Natural killer cell treated with Interleukin-12 subunit alpha and Interleukin-12 subunit beta and Interleukin-15 and Interleukin-18, amount 100 ng/mL, for 72 hours (primary cell): ENCODE measurements at regions not wholly inside any gene's neighbourhood (a gene's known extent, or its start where the extent isn't known, plus 50 kb on each side); places are given as distances from the start of the nearest gene placed in this dataset.

Source experiments
- ATAC-seq, 2 donors: fragments of 150-1000 bp; cut with Tn5 transposase in 1 of 2; sonication (Bioruptor Pico), chemical (Tn5 transposase) in 1 of 2; 2 replicates each; pipeline ENCODE4 v1.10.0; 2021
- DNase-seq: peaks from one replicate; pipeline ENCODE4 v3.0.0; 2022; ENCODE audit warnings: low spot score
- H3K27ac Mint-ChIP-seq, 2 donors: 1 replicate in 1 of 2; 2 replicates in 1 of 2; pipeline ENCODE4 v1.8.0; 2022; ENCODE audit warnings: mixed read lengths in 2 of 2, mild to moderate bottlenecking in 1 of 2, moderate library complexity in 1 of 2
- H3K27me3 Mint-ChIP-seq, 2 donors: 1 replicate in 1 of 2; 2 replicates in 1 of 2; pipeline ENCODE4 v1.8.0; 2022; ENCODE audit warnings: mixed read lengths in 2 of 2
- H3K36me3 Mint-ChIP-seq: one replicate; pipeline ENCODE4 v1.8.0; 2022; ENCODE audit warnings: mixed read lengths
- H3K4me1 Mint-ChIP-seq, 2 donors: 1 replicate in 1 of 2; 2 replicates in 1 of 2; pipeline ENCODE4 v1.8.0; 2022; ENCODE audit warnings: low read depth in 2 of 2, mixed read lengths in 2 of 2, mild to moderate bottlenecking in 1 of 2
- H3K4me3 Mint-ChIP-seq: one replicate; pipeline ENCODE4 v1.8.0; 2022; ENCODE audit warnings: mixed read lengths
- H3K9me3 Mint-ChIP-seq: 2 replicates; pipeline ENCODE4 v1.8.0; 2022; ENCODE audit warnings: mixed read lengths

DNA sequence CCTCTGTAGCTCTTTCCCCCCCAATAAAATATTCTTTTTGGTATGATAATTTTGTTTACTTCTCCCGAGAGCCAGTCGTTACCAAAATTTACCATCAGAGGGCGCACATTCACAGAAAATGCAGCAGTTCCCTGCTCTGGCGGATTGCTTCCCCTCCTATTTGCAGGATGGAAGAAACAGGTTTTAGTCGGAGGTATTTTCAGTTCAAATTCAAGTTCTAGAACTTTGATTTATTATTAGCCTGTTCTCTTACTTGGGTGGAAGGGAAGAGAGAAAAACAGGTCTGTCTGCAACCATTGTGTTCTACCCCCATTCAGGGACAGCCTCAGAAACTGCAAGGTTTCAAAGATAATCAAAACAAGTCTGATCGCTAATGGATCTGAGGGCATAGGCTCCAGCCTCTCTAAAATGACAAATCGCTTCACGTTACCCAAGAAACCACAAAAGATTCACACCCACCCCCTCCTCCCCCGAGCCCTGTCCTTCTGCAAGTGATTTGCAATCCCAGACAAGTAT lies 263.8 kb upstream of the RPS6KA3 start:
- no peak for DNase-seq
- H3K9me3 Mint-ChIP-seq, result no peaks in the 10 kb centered on the region
- H3K4me1 Mint-ChIP-seq, result peaks cover 6 to 15% of the 10 kb centered on the region in 2 donors
- no peaks in the 10 kb centered on the region for H3K36me3 Mint-ChIP-seq
- no peak for ATAC-seq
- peaks cover 32 to 33% of the 10 kb centered on the region in 2 donors for H3K27me3 Mint-ChIP-seq
- H3K27ac Mint-ChIP-seq, result no peak overlapping the region
- H3K4me3 Mint-ChIP-seq, result no peak overlapping the region

- Mint-ChIP-seq H3K4me3 (no peak overlapping the region), H3K27me3 (peaks cover 26 to 32% of the 10 kb centered on the region in 2 donors), H3K27ac (no peak overlapping the region), H3K4me1 (peaks cover 6 to 15% of the 10 kb centered on the region in 2 donors), H3K36me3 (no peaks in the 10 kb centered on the region), H3K9me3 (no peaks in the 10 kb centered on the region)
- ATAC-seq (no peak), DNase-seq (no peak)
Measured at GRCh38 chrX:20529711-20530110, 263.0 kb upstream of the RPS6KA3 start.

DNA sequence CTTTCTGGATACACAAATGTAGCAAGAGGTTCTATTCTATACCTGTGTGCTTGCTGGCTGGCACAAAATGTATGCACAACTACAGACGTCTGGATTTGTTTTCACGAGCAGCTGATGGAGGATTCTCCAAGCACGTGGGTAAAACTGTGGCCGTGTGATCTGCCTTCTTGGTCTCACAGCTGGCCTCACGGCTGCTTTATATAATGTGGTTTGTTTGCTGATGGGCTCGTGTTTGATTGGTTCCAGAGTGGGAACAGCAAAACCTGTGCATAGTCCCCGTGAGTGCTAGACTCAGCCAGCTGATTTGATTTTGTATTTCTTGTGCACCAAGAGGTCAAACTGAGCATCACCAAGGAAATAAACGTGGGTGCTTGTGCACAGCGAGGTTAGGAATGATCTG lies 262.6 kb upstream of the RPS6KA3 start:
- no peak overlapping the region for H3K4me3 Mint-ChIP-seq
- no peak overlapping the region for H3K27ac Mint-ChIP-seq
- ATAC-seq (no peak), DNase-seq (no peak)
- H3K27me3 Mint-ChIP-seq, result peaks cover 22 to 28% of the 10 kb centered on the region in 2 donors
- no peaks in the 10 kb centered on the region for H3K9me3 Mint-ChIP-seq
- H3K36me3 Mint-ChIP-seq, result peaks cover 2% of the 10 kb centered on the region
- H3K4me1 Mint-ChIP-seq, result peaks cover 8 to 17% of the 10 kb centered on the region in 2 donors

- DNase-seq, result no peak
Measured at GRCh38 chrX:20527558-20528011, 260.9 kb upstream of the RPS6KA3 start.

DNA sequence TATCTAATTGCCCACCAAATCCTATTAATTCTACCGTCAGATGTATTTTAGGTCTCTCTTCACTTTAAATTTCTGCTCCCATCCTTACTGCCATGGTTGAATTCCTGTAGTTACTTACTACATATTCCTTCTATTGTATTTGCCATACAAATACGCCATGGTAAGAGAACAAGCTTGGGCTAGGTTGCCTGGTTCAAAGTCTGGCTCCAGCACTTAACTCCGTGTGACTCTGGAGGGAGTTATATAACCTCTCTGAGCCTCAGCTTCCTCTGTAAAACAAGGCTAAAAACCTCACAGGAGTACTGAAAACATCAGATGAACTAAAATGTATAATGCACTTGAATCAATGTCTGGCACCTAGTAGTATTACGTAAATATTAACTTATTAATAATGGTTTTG lies 260.3 kb upstream of the RPS6KA3 start:
- Mint-ChIP-seq H3K4me1 (peaks cover 19 to 27% of the 10 kb centered on the region in 2 donors), H3K27me3 (peaks cover 12 to 15% of the 10 kb centered on the region in 2 donors), H3K36me3 (peaks cover 6% of the 10 kb centered on the region), H3K4me3 (no peak overlapping the region), H3K27ac (no peak overlapping the region), H3K9me3 (no peaks in the 10 kb centered on the region)
- DNase-seq (no peak), ATAC-seq (no peak)

More at GRCh38 chrX:20527558-20528011, 260.9 kb upstream of the RPS6KA3 start:
- Mint-ChIP-seq H3K9me3 (no peaks in the 10 kb centered on the region), H3K36me3 (peaks cover 6% of the 10 kb centered on the region), H3K27me3 (peaks cover 12 to 18% of the 10 kb centered on the region in 2 donors), H3K4me1 (peaks cover 19 to 27% of the 10 kb centered on the region in 2 donors), H3K27ac (peak overlapping the region in 1 of 2 donors; percentile 31), H3K4me3 (no peak overlapping the region)
- ATAC-seq, result peak in 1 of 2 donors; percentile 61

GRCh38 chrX:20523626-20524312 lies 257.1 kb upstream of the RPS6KA3 start:
- DNase-seq, result no peak
- H3K4me3 Mint-ChIP-seq, result peak overlapping the region; percentile 57
- peaks cover 29% of the 10 kb centered on the region in 2 donors for H3K4me1 Mint-ChIP-seq
- peak overlapping the region; percentile 82 to 85 for H3K27ac Mint-ChIP-seq
- H3K36me3 Mint-ChIP-seq, result peaks cover 11% of the 10 kb centered on the region
- peaks cover 4 to 7% of the 10 kb centered on the region in 2 donors for H3K27me3 Mint-ChIP-seq
- H3K9me3 Mint-ChIP-seq, result peaks cover 3% of the 10 kb centered on the region
- peak; percentile 72 to 82 for ATAC-seq

- no peak for DNase-seq
- Mint-ChIP-seq H3K4me3 (no peak overlapping the region), H3K27me3 (no peaks in the 10 kb centered on the region), H3K4me1 (peaks cover 33 to 40% of the 10 kb centered on the region in 2 donors), H3K27ac (no peak overlapping the region), H3K9me3 (peaks cover 3% of the 10 kb centered on the region), H3K36me3 (peaks cover 17% of the 10 kb centered on the region)
- no peak for ATAC-seq
Measured at GRCh38 chrX:20522420-20522819, 255.7 kb upstream of the RPS6KA3 start.

- ATAC-seq, result no peak
Measured at GRCh38 chrX:20521222-20521621, 254.5 kb upstream of the RPS6KA3 start.

GRCh38 chrX:20519826-20520225 lies 253.1 kb upstream of the RPS6KA3 start:
- Mint-ChIP-seq H3K9me3 (peaks cover 9% of the 10 kb centered on the region), H3K4me3 (peak overlapping the region; percentile 67), H3K4me1 (peaks cover 52 to 53% of the 10 kb centered on the region in 2 donors), H3K36me3 (peaks cover 22% of the 10 kb centered on the region), H3K27me3 (no peaks in the 10 kb centered on the region), H3K27ac (peak overlapping the region; percentile 89 to 96)
- DNase-seq (no peak), ATAC-seq (no peak)

More at GRCh38 chrX:20521222-20521621, 254.5 kb upstream of the RPS6KA3 start:
- H3K27ac Mint-ChIP-seq, result peak overlapping the region in 1 of 2 donors; percentile 48
- DNase-seq, result no peak
- no peaks in the 10 kb centered on the region for H3K27me3 Mint-ChIP-seq
- peaks cover 40 to 41% of the 10 kb centered on the region in 2 donors for H3K4me1 Mint-ChIP-seq
- peaks cover 6% of the 10 kb centered on the region for H3K9me3 Mint-ChIP-seq
- no peak overlapping the region for H3K4me3 Mint-ChIP-seq
- peaks cover 17% of the 10 kb centered on the region for H3K36me3 Mint-ChIP-seq

DNA sequence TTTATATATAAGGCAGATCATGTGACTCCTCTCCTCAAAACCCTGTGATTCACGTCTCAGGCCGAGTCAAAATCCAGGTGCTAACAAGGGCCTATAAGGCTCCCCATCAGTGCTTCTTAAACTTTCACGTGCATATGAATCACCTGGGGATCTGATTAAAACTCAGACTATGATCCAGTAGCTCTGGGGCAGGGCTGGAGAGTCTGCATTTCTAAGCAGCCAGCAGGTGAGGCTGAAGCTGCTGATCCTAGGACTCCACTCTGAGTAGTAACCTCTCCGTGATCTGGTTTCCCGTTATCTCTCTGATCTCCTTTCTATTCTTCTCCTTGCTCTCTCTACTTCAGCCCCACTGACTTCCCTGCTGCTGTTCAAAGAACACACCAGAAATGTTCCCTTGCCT lies 252.4 kb upstream of the RPS6KA3 start:
- Mint-ChIP-seq H3K27ac (peak overlapping the region; percentile 89 to 96), H3K27me3 (no peaks in the 10 kb centered on the region), H3K36me3 (peaks cover 20% of the 10 kb centered on the region), H3K4me3 (peak overlapping the region; percentile 67), H3K9me3 (peaks cover 9% of the 10 kb centered on the region), H3K4me1 (peaks cover 55 to 56% of the 10 kb centered on the region in 2 donors)
- ATAC-seq (no peak), DNase-seq (no peak)

DNA sequence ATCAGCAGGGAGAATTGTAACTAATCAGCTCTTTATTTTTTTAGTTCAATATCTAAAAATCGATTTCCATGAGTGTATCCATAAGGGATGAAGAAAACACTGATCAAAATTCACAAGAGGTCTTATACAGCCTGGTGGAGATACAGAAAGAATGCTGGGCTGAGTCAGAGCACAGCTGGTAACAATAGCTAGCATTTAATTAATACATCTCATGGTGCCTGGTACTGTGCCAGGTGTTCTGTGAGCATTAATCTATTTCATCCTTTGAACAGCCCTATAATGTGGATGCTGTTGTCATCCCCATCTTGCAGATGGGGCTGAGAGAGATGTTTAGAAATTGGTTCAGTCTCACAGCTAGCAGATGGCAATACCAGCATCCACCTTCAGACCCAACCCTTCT lies 250.9 kb upstream of the RPS6KA3 start:
- Mint-ChIP-seq H3K36me3 (peaks cover 22% of the 10 kb centered on the region), H3K27ac (peak overlapping the region; percentile 89 to 96), H3K4me1 (peaks cover 46 to 54% of the 10 kb centered on the region in 2 donors), H3K9me3 (peaks cover 9% of the 10 kb centered on the region), H3K4me3 (peak overlapping the region; percentile 67), H3K27me3 (no peaks in the 10 kb centered on the region)
- no peak for DNase-seq
- no peak for ATAC-seq

GRCh38 chrX:20515841-20516461 lies 249.2 kb upstream of the RPS6KA3 start:
- Mint-ChIP-seq H3K4me1 (peaks cover 51 to 58% of the 10 kb centered on the region in 2 donors), H3K4me3 (peak overlapping the region; percentile 74), H3K36me3 (peaks cover 22% of the 10 kb centered on the region), H3K27me3 (no peaks in the 10 kb centered on the region), H3K27ac (peak overlapping the region; percentile 89 to 96), H3K9me3 (peaks cover 9% of the 10 kb centered on the region)
- DNase-seq (peak; percentile 83), ATAC-seq (peak; percentile 90 to 91)

GRCh38 chrX:20514358-20514757 lies 247.6 kb upstream of the RPS6KA3 start:
- DNase-seq (no peak), ATAC-seq (no peak)
- peaks cover 0 to 3% of the 10 kb centered on the region in 2 donors for H3K27me3 Mint-ChIP-seq
- peaks cover 21% of the 10 kb centered on the region for H3K36me3 Mint-ChIP-seq
- peaks cover 8% of the 10 kb centered on the region for H3K9me3 Mint-ChIP-seq
- peak overlapping the region; percentile 89 to 96 for H3K27ac Mint-ChIP-seq
- H3K4me3 Mint-ChIP-seq, result peak overlapping the region; percentile 74
- peaks cover 47 to 54% of the 10 kb centered on the region in 2 donors for H3K4me1 Mint-ChIP-seq

GRCh38 chrX:20513185-20513584 lies 246.5 kb upstream of the RPS6KA3 start:
- Mint-ChIP-seq H3K4me1 (peaks cover 35 to 47% of the 10 kb centered on the region in 2 donors), H3K9me3 (peaks cover 9% of the 10 kb centered on the region), H3K36me3 (peaks cover 23% of the 10 kb centered on the region), H3K27me3 (peaks cover 0 to 10% of the 10 kb centered on the region in 2 donors), H3K27ac (peak overlapping the region; percentile 89 to 96), H3K4me3 (no peak overlapping the region)
- ATAC-seq (no peak), DNase-seq (no peak)
